ENCODE measurements at regions not wholly inside any gene's neighbourhood (a gene's known extent, or its start where the extent isn't known, plus 50 kb on each side); places are given as distances from the start of the nearest gene placed in this dataset.

GRCh38 chr6:105500693-105501092, 97.8 kb upstream of the PREP start:
- no peak for TF ChIP-seq CTCF (IDR thresholded peaks at IDR 0.05; ENCODE audit: extremely low read depth, missing control alignments)
- no peak for DNase-seq (ENCODE audit: low spot score)

- TF ChIP-seq CTCF (IDR thresholded peaks at IDR 0.05; ENCODE audit: extremely low read depth, missing control alignments): no peak
- no peak for DNase-seq (ENCODE audit: low spot score)
Observed at GRCh38 chr6:105499931-105500330, 97.0 kb upstream of the PREP start.

GRCh38 chr6:105499136-105499870, 96.4 kb upstream of the PREP start:
- no peak for TF ChIP-seq CTCF (IDR thresholded peaks at IDR 0.05; ENCODE audit: extremely low read depth, missing control alignments)
- DNase-seq (ENCODE audit: low spot score): no peak

GRCh38 chr6:105497549-105497948, 94.7 kb upstream of the PREP start:
- no peak for TF ChIP-seq CTCF (IDR thresholded peaks at IDR 0.05; ENCODE audit: extremely low read depth, missing control alignments)
- DNase-seq (ENCODE audit: low spot score): no peak

GRCh38 chr6:105495515-105495914, 92.6 kb upstream of the PREP start:
- DNase-seq (ENCODE audit: low spot score): peak; percentile 49
- no peak for TF ChIP-seq CTCF (IDR thresholded peaks at IDR 0.05; ENCODE audit: extremely low read depth, missing control alignments)

- no peak for DNase-seq (ENCODE audit: low spot score)
- TF ChIP-seq CTCF (IDR thresholded peaks at IDR 0.05; ENCODE audit: extremely low read depth, missing control alignments): no peak
Observed at GRCh38 chr6:105494688-105495087, 91.8 kb upstream of the PREP start.

GRCh38 chr6:105493736-105494135, 90.9 kb upstream of the PREP start:
- TF ChIP-seq CTCF (IDR thresholded peaks at IDR 0.05; ENCODE audit: extremely low read depth, missing control alignments): no peak
- DNase-seq (ENCODE audit: low spot score): no peak
